Colonic mucosa (tissue), 4 donors: ENCODE measurements at regions not wholly inside any gene's neighbourhood (a gene's known extent, or its start where the extent isn't known, plus 50 kb on each side); places are given as distances from the start of the nearest gene placed in this dataset.

ENCODE experiments used
- DNase-seq: peaks from one replicate; pipeline ENCODE4 v3.0.0-alpha.2; 2020
- H3K27ac ChIP-seq: fragments of 200-600 bp; one replicate; pipeline ENCODE4 v1.8.0; 2021
- H3K27me3 ChIP-seq: fragments of 200-600 bp; one replicate; pipeline ENCODE4 v1.8.0; 2021
- H3K36me3 ChIP-seq: fragments of 200-600 bp; one replicate; pipeline ENCODE4 v1.8.0; 2021
- H3K4me1 ChIP-seq: fragments of 200-600 bp; one replicate; pipeline ENCODE4 v1.8.0; 2021; ENCODE audit warnings: mild to moderate bottlenecking
- H3K4me3 ChIP-seq: fragments of 200-600 bp; one replicate; pipeline ENCODE4 v1.8.0; 2021
- H3K9ac ChIP-seq, 2 donors: one replicate each; pipeline ENCODE4 v1.7.0; 2013; ENCODE audit warnings: control low read depth in 2 of 2, low read depth in 2 of 2, low read length in 2 of 2
- H3K9me3 ChIP-seq: fragments of 200-600 bp; one replicate; pipeline ENCODE4 v1.8.0; 2021
- CTCF ChIP-seq: fragments of 200-600 bp; IDR thresholded peaks from one replicate; pipeline ENCODE4 v1.8.0; 2022; ENCODE audit warnings: antibody characterized with exemption, mild to moderate bottlenecking
- intact Hi-C: fragments of 100-400 bp; cut with DNase I; formaldehyde crosslinking; loops from one replicate; pipeline ENCODE4 v1.14.1; 2022
- donor health status: healthy.
- donor health status: DM: no; HTN: no; CAD: no.
- donor health status: DM: no; HTN: no; CAD: no.

- Histone ChIP-seq H3K27ac (no peak overlapping the region), H3K9ac (no peak overlapping the region), H3K27me3 (no peaks in the 10 kb centered on the region), H3K4me3 (no peak overlapping the region), H3K9me3 (no peaks in the 10 kb centered on the region), H3K36me3 (no peaks in the 10 kb centered on the region), H3K4me1 (no peaks in the 10 kb centered on the region)
- no peak for DNase-seq
- intact Hi-C loops: no loop called here
- no peak for TF ChIP-seq CTCF
These were observed 415.2 kb upstream of the DAB1 start for GRCh38 chr1:57839067-57839466.

- Histone ChIP-seq H3K4me1 (no peaks in the 10 kb centered on the region), H3K9ac (no peak overlapping the region), H3K36me3 (no peaks in the 10 kb centered on the region), H3K27ac (no peak overlapping the region), H3K27me3 (no peaks in the 10 kb centered on the region), H3K4me3 (no peak overlapping the region), H3K9me3 (no peaks in the 10 kb centered on the region)
- no peak for TF ChIP-seq CTCF
- DNase-seq: no peak
- intact Hi-C loops: no loop called here
These were observed 411.8 kb upstream of the DAB1 start for GRCh38 chr1:57835620-57836019.

GRCh38 chr1:57833296-57833695 lies 409.4 kb upstream of the DAB1 start:
- Histone ChIP-seq H3K9ac (no peak overlapping the region), H3K9me3 (no peaks in the 10 kb centered on the region), H3K4me3 (no peak overlapping the region), H3K27me3 (no peaks in the 10 kb centered on the region), H3K27ac (no peak overlapping the region), H3K4me1 (no peaks in the 10 kb centered on the region), H3K36me3 (no peaks in the 10 kb centered on the region)
- no peak for DNase-seq
- no peak for TF ChIP-seq CTCF
- intact Hi-C loops: no loop called here

GRCh38 chr1:57832612-57833011 lies 408.8 kb upstream of the DAB1 start:
- Histone ChIP-seq H3K36me3 (no peaks in the 10 kb centered on the region), H3K27me3 (no peaks in the 10 kb centered on the region), H3K27ac (no peak overlapping the region), H3K4me3 (no peak overlapping the region), H3K9me3 (no peaks in the 10 kb centered on the region), H3K9ac (no peak overlapping the region), H3K4me1 (no peaks in the 10 kb centered on the region)
- intact Hi-C loops: no loop called here
- no peak for TF ChIP-seq CTCF
- no peak for DNase-seq

GRCh38 chr1:57831624-57832023 lies 407.8 kb upstream of the DAB1 start:
- H3K27me3 ChIP-seq: no peaks in the 10 kb centered on the region
- TF ChIP-seq CTCF: no peak
- intact Hi-C loops: no loop called here
- no peak overlapping the region for H3K4me3 ChIP-seq
- H3K27ac ChIP-seq: no peak overlapping the region
- H3K36me3 ChIP-seq: no peaks in the 10 kb centered on the region
- DNase-seq: no peak
- no peaks in the 10 kb centered on the region for H3K4me1 ChIP-seq
- no peaks in the 10 kb centered on the region for H3K9me3 ChIP-seq
- no peak overlapping the region for H3K9ac ChIP-seq

GRCh38 chr1:57826535-57826934 lies 402.7 kb upstream of the DAB1 start:
- Histone ChIP-seq H3K27me3 (no peaks in the 10 kb centered on the region), H3K9me3 (no peaks in the 10 kb centered on the region), H3K4me1 (no peaks in the 10 kb centered on the region), H3K4me3 (no peak overlapping the region), H3K36me3 (no peaks in the 10 kb centered on the region), H3K27ac (no peak overlapping the region), H3K9ac (no peak overlapping the region)
- intact Hi-C loops: no loop called here
- DNase-seq: no peak
- no peak for TF ChIP-seq CTCF
